CD4-positive, alpha-beta T cell treated with Interleukin-10 for 1 hour (primary cell): ENCODE measurements at regions not wholly inside any gene's neighbourhood (a gene's known extent, or its start where the extent isn't known, plus 50 kb on each side); places are given as distances from the start of the nearest gene placed in this dataset.

Experiments used
- DNase-seq: peaks from one replicate; pipeline ENCODE4 v3.0.0-alpha.2; 2020

- DNase-seq = no peak
Measured at GRCh38 chr4:62970846-62971245, 1438.4 kb downstream of the TECRL start.

GRCh38 chr4:62960415-62960814, 1448.8 kb downstream of the TECRL start:
- DNase-seq = no peak

GRCh38 chr4:62953752-62954151, 1455.5 kb downstream of the TECRL start:
- no peak for DNase-seq

GRCh38 chr4:62952366-62952765, 1456.9 kb downstream of the TECRL start:
- DNase-seq = no peak

GRCh38 chr4:62948108-62948507, 1461.1 kb downstream of the TECRL start:
- DNase-seq = no peak

GRCh38 chr4:62940229-62940628, 1469.0 kb downstream of the TECRL start:
- no peak for DNase-seq

GRCh38 chr4:62930884-62931283, 1478.4 kb downstream of the TECRL start:
- DNase-seq = no peak

GRCh38 chr4:62928483-62928882, 1480.8 kb downstream of the TECRL start:
- DNase-seq = no peak

GRCh38 chr4:62927574-62927973, 1481.7 kb downstream of the TECRL start:
- DNase-seq = no peak

GRCh38 chr4:62923783-62924182, 1485.5 kb downstream of the TECRL start:
- no peak for DNase-seq

- DNase-seq = no peak
Measured at GRCh38 chr4:62917649-62918048, 1491.6 kb downstream of the TECRL start.

GRCh38 chr4:62914758-62915157, 1494.5 kb downstream of the TECRL start:
- DNase-seq = no peak

- no peak for DNase-seq
Measured at GRCh38 chr4:62913065-62913464, 1496.2 kb downstream of the TECRL start.

- no peak for DNase-seq
Measured at GRCh38 chr4:62912531-62912930, 1496.7 kb downstream of the TECRL start.

GRCh38 chr4:62909238-62909637, 1500.0 kb downstream of the TECRL start:
- DNase-seq = no peak

- no peak for DNase-seq
Measured at GRCh38 chr4:62901101-62901500, 1508.1 kb downstream of the TECRL start.

- no peak for DNase-seq
Measured at GRCh38 chr4:62899646-62900364, 1509.4 kb downstream of the TECRL start.

GRCh38 chr4:62898115-62898514, 1511.1 kb downstream of the TECRL start:
- no peak for DNase-seq

- no peak for DNase-seq
Measured at GRCh38 chr4:62896721-62897120, 1512.5 kb downstream of the TECRL start.

GRCh38 chr4:62881901-62882300, 1527.3 kb downstream of the TECRL start:
- DNase-seq = no peak

- no peak for DNase-seq
Measured at GRCh38 chr4:62881210-62881609, 1528.0 kb downstream of the TECRL start.

- DNase-seq = no peak
Measured at GRCh38 chr4:62872856-62873255, 1536.4 kb downstream of the TECRL start.

- DNase-seq = no peak
Measured at GRCh38 chr4:62871078-62871477, 1538.2 kb downstream of the TECRL start.

- DNase-seq = no peak
Measured at GRCh38 chr4:62870451-62870850, 1538.8 kb downstream of the TECRL start.

GRCh38 chr4:62865261-62865660, 1544.0 kb downstream of the TECRL start:
- no peak for DNase-seq
